Endothelial cell of umbilical vein (primary cell): ENCODE measurements at regions not wholly inside any gene's neighbourhood (a gene's known extent, or its start where the extent isn't known, plus 50 kb on each side); places are given as distances from the start of the nearest gene placed in this dataset.

Experiments used
- BruUV-seq: library from RNA; stranded (reverse); fragments of 400-500 nt; replicated peaks from 2 replicates; lab custom pipeline; 2021; lab: Mats Ljungman, UMichigan
- CTCF ChIA-PET: fragments of 300-600, 350-600 bp; sonication (Branson Sonifier 250); formaldehyde crosslinking; loops from one replicate; lab custom pipeline; 2021; ENCODE audit warnings: antibody characterized with exemption, inconsistent platforms; lab: Charles Lee
- POLR2A ChIA-PET: fragments of 300-600, 350-600 bp; sonication (Branson Sonifier 250); formaldehyde crosslinking; loops from one replicate; lab custom pipeline; 2021; ENCODE audit warnings: antibody characterized with exemption, inconsistent platforms; lab: Charles Lee
- DNase-seq: peaks from one replicate; pipeline ENCODE4 v3.0.0-alpha.2; 2011; ENCODE audit warnings: low read depth, low spot score
- FAIRE-seq: peaks from 2 replicates; lab custom pipeline; 2011; peaks lifted over from hg19 to GRCh38; lab: Jason Lieb, UNC
- H2AFZ ChIP-seq: 2 replicates; pipeline ENCODE4 v1.6.0; 2012; ENCODE audit warnings: low read depth, low read length, control low read depth, inconsistent platforms
- H3K27ac ChIP-seq: 2 replicates; pipeline ENCODE4 v1.5.1; 2011; ENCODE audit warnings: low read depth, mild to moderate bottlenecking, control low read depth, low read length, moderate library complexity; ENCODE audit not compliant: insufficient read depth
- H3K27me3 ChIP-seq, 2 experiments: 2 replicates each; pipeline versions ENCODE4 v1.6.0 to v1.6.1; 2011; ENCODE audit warnings: low read length in 2 of 2, mixed read lengths in 1 of 2; ENCODE audit not compliant: control insufficient read depth in 2 of 2, insufficient read depth in 2 of 2
- H3K36me3 ChIP-seq, 2 experiments: 2 replicates in 1 of 2; 3 replicates in 1 of 2; pipeline ENCODE4 v1.5.1; 2011; ENCODE audit warnings: low read length in 2 of 2, mild to moderate bottlenecking in 1 of 2, moderate library complexity in 1 of 2; ENCODE audit not compliant: control insufficient read depth in 2 of 2, insufficient read depth in 2 of 2; ENCODE audit errors: extremely low read depth in 1 of 2
- H3K4me1 ChIP-seq: 3 replicates; pipeline ENCODE4 v1.5.1; 2011; ENCODE audit warnings: mild to moderate bottlenecking, low read length; ENCODE audit not compliant: control insufficient read depth, insufficient read depth; ENCODE audit errors: extremely low read depth
- H3K4me2 ChIP-seq: 2 replicates; pipeline ENCODE4 v1.6.1; 2011; ENCODE audit warnings: low read length, control low read depth, mixed read lengths; ENCODE audit not compliant: insufficient read depth
- H3K4me3 ChIP-seq, 3 experiments: fragments of 200-600 bp in 1 of 3; sonication (generic), shearing (Covaris generic) in 1 of 3; replicated peaks in 1 of 3; 2 replicates each; pipeline ENCODE4 v1.5.1; 2011 to 2016; ENCODE audit warnings: control low read depth in 3 of 3, low read length in 3 of 3, mild to moderate bottlenecking in 2 of 3, inconsistent platforms in 1 of 3, low read depth in 1 of 3, moderate library complexity in 1 of 3; ENCODE audit not compliant: insufficient read depth in 1 of 3
- H3K79me2 ChIP-seq: 2 replicates; pipeline ENCODE4 v1.6.0; 2012; ENCODE audit warnings: low read length, inconsistent platforms; ENCODE audit not compliant: control insufficient read depth, insufficient read depth
- H3K9ac ChIP-seq: replicated peaks from 2 replicates; pipeline ENCODE3; 2011; ENCODE audit warnings: low read length, control low read depth; ENCODE audit not compliant: insufficient read depth; ENCODE audit errors: extremely low read depth
- H3K9me1 ChIP-seq: replicated peaks from 3 replicates; pipeline ENCODE4 v1.6.0; 2011; ENCODE audit warnings: mild to moderate bottlenecking, low read length; ENCODE audit not compliant: control insufficient read depth, insufficient read depth; ENCODE audit errors: extremely low read depth
- H3K9me3 ChIP-seq: replicated peaks from 2 replicates; pipeline ENCODE4 v1.5.1; 2012; ENCODE audit warnings: low read length, inconsistent platforms; ENCODE audit not compliant: control insufficient read depth, insufficient read depth
- H4K20me1 ChIP-seq: replicated peaks from 2 replicates; pipeline ENCODE3; 2011; ENCODE audit warnings: mild to moderate bottlenecking, low read length; ENCODE audit not compliant: control insufficient read depth, insufficient read depth; ENCODE audit errors: extremely low read depth
- CTCF ChIP-seq, 2 donors: IDR thresholded peaks; 1 replicate in 1 of 2; 2 replicates in 1 of 2; pipeline ENCODE4 v1.5.1; 2011; ENCODE audit warnings: low read length in 2 of 2, mild to moderate bottlenecking in 2 of 2, moderate library complexity in 2 of 2, control low read depth in 1 of 2, inconsistent platforms in 1 of 2, low read depth in 1 of 2; ENCODE audit not compliant: insufficient read depth in 1 of 2; ENCODE audit errors: extremely low read depth in 1 of 2
- EZH2 ChIP-seq: IDR thresholded peaks from 2 replicates; pipeline ENCODE4 v1.6.1; 2012; ENCODE audit warnings: borderline replicate concordance, low read depth, mild to moderate bottlenecking, moderate library complexity, low read length, inconsistent platforms; ENCODE audit not compliant: severe bottlenecking
- FOS ChIP-seq: IDR thresholded peaks from 2 replicates; pipeline ENCODE4 v1.6.1; 2011; ENCODE audit warnings: mild to moderate bottlenecking, low read length, moderate library complexity, borderline replicate concordance; ENCODE audit not compliant: insufficient read depth
- GATA2 ChIP-seq: IDR thresholded peaks from 2 replicates; pipeline ENCODE4 v1.7.0; 2011; ENCODE audit warnings: low read depth, mild to moderate bottlenecking, moderate library complexity, mixed read lengths, low read length; ENCODE audit not compliant: insufficient read length, insufficient read depth
- JUN ChIP-seq: IDR thresholded peaks from 2 replicates; pipeline ENCODE4 v1.6.1; 2011; ENCODE audit warnings: borderline replicate concordance, low read depth; ENCODE audit not compliant: insufficient read length, insufficient read depth
- MAX ChIP-seq: IDR thresholded peaks from 2 replicates; pipeline ENCODE4 v1.6.1; 2011; ENCODE audit not compliant: insufficient read depth, insufficient read length
- MYC ChIP-seq: IDR thresholded peaks from one replicate; pipeline ENCODE4 v1.6.1; 2011; ENCODE audit warnings: mild to moderate bottlenecking, low read depth, low read length
- POLR2A ChIP-seq: IDR thresholded peaks from 2 replicates; pipeline ENCODE4 v1.6.1; 2012; ENCODE audit warnings: low read depth, mild to moderate bottlenecking, control low read depth, low read length
- POLR2AphosphoS5 ChIP-seq: IDR thresholded peaks from 2 replicates; pipeline ENCODE4 v1.6.1; 2012; ENCODE audit warnings: low read depth, mild to moderate bottlenecking, control low read depth, low read length, moderate library complexity; ENCODE audit not compliant: insufficient read depth
- dilution Hi-C: fragments of 300-500 bp; cut with MboI; formaldehyde crosslinking; loops from one replicate; pipeline ENCODE4 v1.15.0; 2019; ENCODE audit warnings: low sequenced_read_pairs; ENCODE audit not compliant: extremely low pct_ligation_motif_present
- intact Hi-C: fragments of 100-400 bp; cut with micrococcal nuclease; formaldehyde crosslinking; loops from one replicate; pipeline ENCODE4 v1.10.0; 2022

GRCh38 chr11:119479685-119480275 lies 56.8 kb upstream of the THY1 start:
- H3K9me3 ChIP-seq: no peaks in the 10 kb centered on the region
- FAIRE-seq (no peak), DNase-seq (peak; percentile 17)
- intact Hi-C loops: loop anchor here (2.0 to 5.0 kb wide), 3 partner anchors 163 to 689 kb away; no protein-coding TSS in a partner anchor
- POLR2A ChIA-PET: no interaction called here
- TF ChIP-seq CTCF (IDR thresholded peaks at IDR 0.05; ENCODE audit: extremely low read depth in 1 of 2, insufficient read depth in 1 of 2, low read depth in 1 of 2, low read length in 2 of 2) (peak; percentile 50 to 59), GATA2 (no peak)
- H3K36me3 ChIP-seq: no peaks in the 10 kb centered on the region
- dilution Hi-C loops: no loop called here
- H3K4me2 ChIP-seq: no peak overlapping the region
- no peaks in the 10 kb centered on the region for H3K27me3 ChIP-seq
- no peak overlapping the region for H3K4me3 ChIP-seq
- H3K79me2 ChIP-seq: no peaks in the 10 kb centered on the region
- no peaks in the 10 kb centered on the region for H3K4me1 ChIP-seq
- H3K9ac ChIP-seq: no peak overlapping the region
- no TSS peak for BruUV-seq
- CTCF ChIA-PET: interaction anchor here (1.1 to 2.8 kb wide), 7 partner anchors 17 to 823 kb away, joined by 3 to 31 read pairs (median 5); partner anchors contain the start of gene NECTIN1
- no peak overlapping the region for H2AFZ ChIP-seq
- H3K27ac ChIP-seq: no peak overlapping the region
- no peaks in the 10 kb centered on the region for H4K20me1 ChIP-seq
- no peaks in the 10 kb centered on the region for H3K9me1 ChIP-seq

GRCh38 chr11:119478711-119479285 lies 55.8 kb upstream of the THY1 start:
- H3K9me1 ChIP-seq: no peaks in the 10 kb centered on the region
- H3K9ac ChIP-seq: no peak overlapping the region
- H3K4me1 ChIP-seq: no peaks in the 10 kb centered on the region
- H3K9me3 ChIP-seq: no peaks in the 10 kb centered on the region
- H3K4me2 ChIP-seq: no peak overlapping the region
- FAIRE-seq (no peak), DNase-seq (no peak)
- no peaks in the 10 kb centered on the region for H3K36me3 ChIP-seq
- H3K27me3 ChIP-seq: no peaks in the 10 kb centered on the region
- intact Hi-C loops (no loop called here), dilution Hi-C loops (no loop called here)
- TF ChIP-seq MAX (no peak), FOS (no peak), POLR2AphosphoS5 (no peak), JUN (no peak), MYC (no peak), EZH2 (no peak), CTCF (IDR thresholded peaks at IDR 0.05; ENCODE audit: extremely low read depth in 1 of 2, insufficient read depth in 1 of 2, low read depth in 1 of 2, low read length in 2 of 2) (no peak), POLR2A (no peak), GATA2 (no peak)
- H2AFZ ChIP-seq: no peak overlapping the region
- H4K20me1 ChIP-seq: no peaks in the 10 kb centered on the region
- H3K79me2 ChIP-seq: no peaks in the 10 kb centered on the region
- ChIA-PET POLR2A (no interaction called here), CTCF (no interaction called here)
- BruUV-seq: no TSS peak
- H3K27ac ChIP-seq: no peak overlapping the region
- H3K4me3 ChIP-seq: no peak overlapping the region
